B cell (primary cell): ENCODE measurements at regions not wholly inside any gene's neighbourhood (a gene's known extent, or its start where the extent isn't known, plus 50 kb on each side); places are given as distances from the start of the nearest gene placed in this dataset.

ENCODE experiments used
- CTCF ChIP-seq: fragments of 200-600 bp; IDR thresholded peaks from one replicate; pipeline ENCODE4 v1.8.0; 2022; ENCODE audit warnings: antibody characterized with exemption, mild to moderate bottlenecking
- EZH2 ChIP-seq: IDR thresholded peaks from 2 replicates; pipeline ENCODE4 v1.6.1; 2012; ENCODE audit warnings: borderline replicate concordance, low read depth, mild to moderate bottlenecking, moderate library complexity, low read length; ENCODE audit not compliant: insufficient read depth, poor library complexity, severe bottlenecking

- TF ChIP-seq CTCF (no peak), EZH2 (no peak)
These were observed 160.5 kb downstream of the UBE2E3 start for GRCh38 chr2:181140928-181141327.
